Stimulated activated memory B cell treated with anti-CD40 and anti-IgM and Interleukin-4, amounts not matched to agents 10 μg/mL and 1 μg/mL and 100 μg/mL, for 72 hours (primary cell): ENCODE measurements at regions not wholly inside any gene's neighbourhood (a gene's known extent, or its start where the extent isn't known, plus 50 kb on each side); places are given as distances from the start of the nearest gene placed in this dataset.

Source experiments
- ATAC-seq: fragments of 150-1000 bp; cut with Tn5 transposase; 2 replicates; pipeline ENCODE4 v1.10.0; 2021
- H3K27ac Mint-ChIP-seq: one replicate; pipeline ENCODE4 v1.8.0; 2022; ENCODE audit warnings: mild to moderate bottlenecking, mixed read lengths
- H3K27me3 Mint-ChIP-seq: one replicate; pipeline ENCODE4 v1.8.0; 2022; ENCODE audit warnings: mixed read lengths
- H3K36me3 Mint-ChIP-seq: one replicate; pipeline ENCODE4 v1.8.0; 2022; ENCODE audit warnings: mixed read lengths
- H3K4me1 Mint-ChIP-seq: one replicate; pipeline ENCODE4 v1.8.0; 2022; ENCODE audit warnings: mixed read lengths
- H3K4me3 Mint-ChIP-seq: one replicate; pipeline ENCODE4 v1.8.0; 2022; ENCODE audit warnings: mild to moderate bottlenecking, moderate library complexity, mixed read lengths
- H3K9me3 Mint-ChIP-seq: one replicate; pipeline ENCODE4 v1.8.0; 2022; ENCODE audit warnings: mixed read lengths

DNA sequence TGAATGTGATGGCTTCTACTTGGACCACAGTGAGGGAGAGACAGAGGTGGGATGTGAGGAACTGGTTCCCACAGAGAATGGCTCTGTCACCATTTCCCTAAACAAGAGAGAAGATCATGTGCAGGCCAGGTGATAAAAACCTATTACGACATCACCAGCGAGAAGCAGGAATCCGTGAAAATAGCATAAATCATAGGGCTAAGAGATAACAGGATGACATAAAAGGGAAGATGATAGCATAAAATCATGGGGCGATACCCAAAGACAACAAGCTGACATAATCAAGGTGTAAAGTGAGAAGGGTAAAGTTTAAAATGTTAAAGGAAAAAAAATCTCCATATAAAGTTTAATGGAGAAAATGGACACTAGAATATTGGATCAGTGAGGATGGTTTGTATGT is 205.5 kb upstream of the SLIT2 start:
- no peaks in the 10 kb centered on the region for H3K36me3 Mint-ChIP-seq
- no peaks in the 10 kb centered on the region for H3K27me3 Mint-ChIP-seq
- H3K4me1 Mint-ChIP-seq, result no peaks in the 10 kb centered on the region
- no peak overlapping the region for H3K27ac Mint-ChIP-seq
- peaks cover 3% of the 10 kb centered on the region for H3K9me3 Mint-ChIP-seq
- H3K4me3 Mint-ChIP-seq, result no peak overlapping the region
- no peak for ATAC-seq

GRCh38 chr4:20044966-20045365 is 206.7 kb upstream of the SLIT2 start:
- Mint-ChIP-seq H3K36me3 (no peaks in the 10 kb centered on the region), H3K4me1 (no peaks in the 10 kb centered on the region), H3K27me3 (no peaks in the 10 kb centered on the region), H3K4me3 (no peak overlapping the region), H3K9me3 (peaks cover 3% of the 10 kb centered on the region), H3K27ac (no peak overlapping the region)
- ATAC-seq, result no peak

- Mint-ChIP-seq H3K4me3 (no peak overlapping the region), H3K4me1 (no peaks in the 10 kb centered on the region), H3K9me3 (peaks cover 3% of the 10 kb centered on the region), H3K27me3 (no peaks in the 10 kb centered on the region), H3K36me3 (no peaks in the 10 kb centered on the region), H3K27ac (no peak overlapping the region)
- ATAC-seq, result no peak
Measured at GRCh38 chr4:20044502-20044911, 207.2 kb upstream of the SLIT2 start.

DNA sequence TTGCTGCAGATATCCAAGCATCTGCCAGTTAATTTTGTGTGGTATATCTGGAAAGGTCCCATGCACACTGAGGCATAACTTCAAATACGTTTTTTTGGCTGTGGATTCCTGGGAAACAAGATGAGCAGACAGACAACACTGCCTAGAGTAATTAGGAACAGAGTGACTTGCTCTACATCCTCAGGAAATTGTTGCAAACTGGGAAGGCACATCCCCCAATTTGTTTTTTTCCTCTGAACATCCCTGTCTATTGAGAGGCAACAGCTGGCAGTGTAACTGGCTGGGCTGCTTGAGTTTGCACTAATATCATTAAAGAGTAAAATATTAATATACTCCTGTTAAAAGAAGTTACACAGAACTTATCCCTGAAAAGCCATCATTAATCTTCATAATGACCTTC is 207.7 kb upstream of the SLIT2 start:
- no peak overlapping the region for H3K27ac Mint-ChIP-seq
- ATAC-seq, result no peak
- peaks cover 3% of the 10 kb centered on the region for H3K9me3 Mint-ChIP-seq
- no peaks in the 10 kb centered on the region for H3K4me1 Mint-ChIP-seq
- H3K36me3 Mint-ChIP-seq, result no peaks in the 10 kb centered on the region
- H3K4me3 Mint-ChIP-seq, result no peak overlapping the region
- no peaks in the 10 kb centered on the region for H3K27me3 Mint-ChIP-seq

GRCh38 chr4:20042769-20043168 is 208.9 kb upstream of the SLIT2 start:
- no peak overlapping the region for H3K27ac Mint-ChIP-seq
- ATAC-seq, result no peak
- H3K4me3 Mint-ChIP-seq, result no peak overlapping the region
- no peaks in the 10 kb centered on the region for H3K4me1 Mint-ChIP-seq
- H3K27me3 Mint-ChIP-seq, result no peaks in the 10 kb centered on the region
- peaks cover 3% of the 10 kb centered on the region for H3K9me3 Mint-ChIP-seq
- no peaks in the 10 kb centered on the region for H3K36me3 Mint-ChIP-seq

GRCh38 chr4:20041839-20042407 is 209.8 kb upstream of the SLIT2 start:
- Mint-ChIP-seq H3K36me3 (no peaks in the 10 kb centered on the region), H3K9me3 (peaks cover 3% of the 10 kb centered on the region), H3K27ac (no peak overlapping the region), H3K27me3 (no peaks in the 10 kb centered on the region), H3K4me1 (no peaks in the 10 kb centered on the region), H3K4me3 (no peak overlapping the region)
- ATAC-seq, result no peak

DNA sequence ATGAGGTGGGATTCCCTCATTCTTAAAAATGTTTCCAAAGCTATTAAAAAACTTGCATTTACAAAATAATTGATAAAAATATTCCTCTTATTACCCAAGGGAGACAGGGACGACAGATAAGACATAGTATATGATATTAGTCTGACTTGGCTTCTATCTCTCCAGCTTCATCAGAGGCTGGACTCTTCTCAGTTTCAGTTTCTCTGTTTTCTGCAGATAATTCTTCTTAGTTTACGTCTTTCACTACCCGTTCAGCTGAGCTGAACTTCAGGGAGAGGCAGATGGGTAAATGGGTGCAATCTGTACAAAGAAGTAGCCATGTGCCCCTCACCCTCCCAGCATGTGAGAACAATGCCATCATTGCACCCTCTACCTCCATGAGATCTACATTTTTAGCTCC is 214.0 kb upstream of the SLIT2 start:
- H3K9me3 Mint-ChIP-seq, result peaks cover under 1% of the 10 kb centered on the region
- no peaks in the 10 kb centered on the region for H3K27me3 Mint-ChIP-seq

GRCh38 chr4:20030108-20030507 is 221.6 kb upstream of the SLIT2 start:
- Mint-ChIP-seq H3K9me3 (no peaks in the 10 kb centered on the region), H3K36me3 (no peaks in the 10 kb centered on the region), H3K4me1 (no peaks in the 10 kb centered on the region), H3K27ac (no peak overlapping the region), H3K27me3 (no peaks in the 10 kb centered on the region), H3K4me3 (no peak overlapping the region)
- ATAC-seq, result no peak

More for the DNA sequence above, 214.0 kb upstream of the SLIT2 start:
- Mint-ChIP-seq H3K4me1 (no peaks in the 10 kb centered on the region), H3K4me3 (no peak overlapping the region), H3K27ac (no peak overlapping the region), H3K36me3 (no peaks in the 10 kb centered on the region)
- no peak for ATAC-seq

DNA sequence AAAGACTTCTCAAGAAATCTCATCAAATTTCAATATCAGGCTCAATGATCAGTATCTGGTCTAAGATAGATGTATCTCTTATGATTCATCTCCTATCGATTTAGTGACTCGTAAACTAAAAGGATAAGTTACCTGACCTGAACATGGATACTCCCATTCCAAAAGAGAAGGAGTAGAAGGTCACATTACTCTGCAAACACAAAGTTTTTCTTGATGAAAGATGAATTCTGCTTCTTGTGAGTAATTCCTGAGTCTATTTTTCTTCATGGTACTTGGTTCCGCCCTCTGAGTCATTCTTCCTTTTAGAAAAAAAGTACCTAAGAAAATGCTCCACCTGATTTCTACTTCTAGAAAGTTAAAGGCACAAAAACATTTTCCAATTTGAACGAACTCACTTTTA is 223.1 kb upstream of the SLIT2 start:
- Mint-ChIP-seq H3K9me3 (no peaks in the 10 kb centered on the region), H3K27me3 (no peaks in the 10 kb centered on the region)

DNA sequence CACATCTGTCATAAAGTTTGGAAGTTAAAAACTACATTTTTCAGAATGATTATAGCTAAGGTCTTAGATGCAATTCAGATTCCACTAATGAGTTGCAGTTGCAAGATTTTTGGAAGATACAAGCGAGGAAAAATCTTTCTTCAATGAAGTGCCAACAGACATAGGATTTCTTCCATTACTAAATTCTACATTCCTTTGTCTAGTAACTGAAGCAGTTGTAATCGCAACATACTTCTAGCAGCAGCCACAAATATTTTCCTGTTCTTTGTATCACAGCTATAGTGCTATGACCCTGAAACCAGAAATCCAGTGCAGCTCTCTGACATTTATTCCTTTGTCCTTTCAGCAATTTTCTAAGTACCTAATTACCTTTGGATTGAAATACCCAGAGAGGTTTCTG is 225.2 kb upstream of the SLIT2 start:
- ATAC-seq, result no peak
- H3K27me3 Mint-ChIP-seq, result no peaks in the 10 kb centered on the region

More for the DNA sequence above, 223.1 kb upstream of the SLIT2 start:
- no peaks in the 10 kb centered on the region for H3K36me3 Mint-ChIP-seq
- H3K27ac Mint-ChIP-seq, result no peak overlapping the region
- ATAC-seq, result no peak
- no peaks in the 10 kb centered on the region for H3K4me1 Mint-ChIP-seq
- H3K4me3 Mint-ChIP-seq, result no peak overlapping the region

DNA sequence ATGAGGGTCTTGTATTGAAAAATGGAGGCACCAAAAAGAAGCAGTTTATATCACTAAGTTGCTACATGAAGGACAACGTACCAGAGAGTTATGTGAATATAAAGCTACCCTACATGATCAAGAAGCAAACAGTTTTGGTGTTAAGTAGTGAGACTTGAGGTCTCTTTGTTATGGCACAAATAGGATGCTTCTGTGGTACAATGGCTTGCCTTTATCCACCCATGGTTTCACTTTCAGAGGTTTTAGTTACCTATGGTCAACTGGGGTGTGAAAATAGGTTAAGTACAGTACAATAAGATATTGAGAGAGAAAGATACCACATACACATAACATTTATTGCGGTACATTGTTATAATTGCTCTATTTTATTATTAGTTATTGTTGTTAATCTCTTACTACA is 229.2 kb upstream of the SLIT2 start:
- Mint-ChIP-seq H3K4me3 (no peak overlapping the region), H3K4me1 (no peaks in the 10 kb centered on the region), H3K27me3 (no peaks in the 10 kb centered on the region), H3K27ac (no peak overlapping the region), H3K9me3 (no peaks in the 10 kb centered on the region), H3K36me3 (no peaks in the 10 kb centered on the region)
- no peak for ATAC-seq

More for the DNA sequence above, 225.2 kb upstream of the SLIT2 start:
- H3K27ac Mint-ChIP-seq, result no peak overlapping the region
- H3K4me1 Mint-ChIP-seq, result no peaks in the 10 kb centered on the region
- no peaks in the 10 kb centered on the region for H3K36me3 Mint-ChIP-seq
- no peak overlapping the region for H3K4me3 Mint-ChIP-seq
- H3K9me3 Mint-ChIP-seq, result no peaks in the 10 kb centered on the region

DNA sequence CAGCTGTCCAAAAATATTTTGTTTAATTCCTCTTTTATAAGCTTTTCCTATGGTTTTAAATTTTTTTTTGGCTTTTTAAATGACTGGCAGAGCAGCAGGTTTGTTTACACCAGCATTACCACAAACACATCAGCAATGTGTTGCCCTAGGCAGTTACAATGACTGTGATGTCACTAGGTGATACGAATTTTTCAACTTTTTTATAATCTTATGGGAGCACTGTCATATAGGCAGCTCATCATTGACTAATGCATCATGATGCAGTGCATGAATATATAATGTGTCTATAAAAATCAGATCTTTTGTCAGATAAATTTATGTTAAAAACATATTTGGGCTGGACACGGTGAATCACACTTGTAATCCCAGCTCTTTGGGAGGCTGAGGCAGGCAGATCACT is 231.6 kb upstream of the SLIT2 start:
- H3K27me3 Mint-ChIP-seq, result no peaks in the 10 kb centered on the region
- no peaks in the 10 kb centered on the region for H3K9me3 Mint-ChIP-seq
- no peaks in the 10 kb centered on the region for H3K36me3 Mint-ChIP-seq
- no peak overlapping the region for H3K27ac Mint-ChIP-seq
- no peak for ATAC-seq
- H3K4me1 Mint-ChIP-seq, result no peaks in the 10 kb centered on the region
- H3K4me3 Mint-ChIP-seq, result no peak overlapping the region

- ATAC-seq, result no peak
- Mint-ChIP-seq H3K4me3 (no peak overlapping the region), H3K36me3 (no peaks in the 10 kb centered on the region), H3K27ac (no peak overlapping the region), H3K9me3 (no peaks in the 10 kb centered on the region), H3K4me1 (no peaks in the 10 kb centered on the region), H3K27me3 (no peaks in the 10 kb centered on the region)
Measured at GRCh38 chr4:20019310-20020015, 232.2 kb upstream of the SLIT2 start.

- H3K27me3 Mint-ChIP-seq, result no peaks in the 10 kb centered on the region
- H3K27ac Mint-ChIP-seq, result no peak overlapping the region
- no peak overlapping the region for H3K4me3 Mint-ChIP-seq
- no peaks in the 10 kb centered on the region for H3K9me3 Mint-ChIP-seq
- no peaks in the 10 kb centered on the region for H3K4me1 Mint-ChIP-seq
- ATAC-seq, result no peak
- no peaks in the 10 kb centered on the region for H3K36me3 Mint-ChIP-seq
Measured at GRCh38 chr4:20017777-20018115, 234.0 kb upstream of the SLIT2 start.

GRCh38 chr4:20017070-20017776 is 234.5 kb upstream of the SLIT2 start:
- H3K4me3 Mint-ChIP-seq, result no peak overlapping the region
- no peaks in the 10 kb centered on the region for H3K9me3 Mint-ChIP-seq
- no peak for ATAC-seq
- H3K27me3 Mint-ChIP-seq, result no peaks in the 10 kb centered on the region
- no peak overlapping the region for H3K27ac Mint-ChIP-seq
- H3K36me3 Mint-ChIP-seq, result no peaks in the 10 kb centered on the region
- H3K4me1 Mint-ChIP-seq, result no peaks in the 10 kb centered on the region

DNA sequence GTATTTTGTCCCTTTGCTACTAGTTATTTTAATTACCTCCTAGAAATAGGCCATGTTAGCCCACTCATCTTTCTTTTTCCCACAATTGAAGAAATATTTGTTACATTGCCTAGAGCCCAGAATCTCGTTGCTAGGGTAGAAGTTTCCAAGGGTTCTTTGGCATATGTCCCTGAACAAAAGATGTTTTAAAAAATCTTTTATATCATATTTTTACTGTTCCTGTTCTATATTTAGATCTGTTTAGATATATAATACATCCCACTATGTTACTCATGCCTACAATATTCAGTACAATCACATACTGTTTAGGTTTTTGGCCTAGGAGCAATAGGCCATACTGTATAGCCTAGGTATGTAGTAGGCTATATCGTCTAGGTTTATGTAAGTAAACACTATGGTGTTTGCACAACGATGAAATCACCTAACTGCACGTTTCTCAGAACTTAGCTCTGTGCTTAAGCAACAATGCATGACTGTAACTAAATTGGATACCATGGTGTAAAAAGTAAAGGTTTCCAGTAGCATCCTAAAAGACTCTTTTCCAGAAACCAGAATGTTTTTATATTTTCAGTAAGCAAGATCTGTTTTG is 236.0 kb upstream of the SLIT2 start:
- Mint-ChIP-seq H3K4me3 (no peak overlapping the region), H3K36me3 (no peaks in the 10 kb centered on the region), H3K27me3 (no peaks in the 10 kb centered on the region), H3K27ac (no peak overlapping the region), H3K4me1 (no peaks in the 10 kb centered on the region), H3K9me3 (no peaks in the 10 kb centered on the region)
- no peak for ATAC-seq
